ENCODE measurements at regions not wholly inside any gene's neighbourhood (a gene's known extent, or its start where the extent isn't known, plus 50 kb on each side); places are given as distances from the start of the nearest gene placed in this dataset.

- TF ChIP-seq, protein P1, sequence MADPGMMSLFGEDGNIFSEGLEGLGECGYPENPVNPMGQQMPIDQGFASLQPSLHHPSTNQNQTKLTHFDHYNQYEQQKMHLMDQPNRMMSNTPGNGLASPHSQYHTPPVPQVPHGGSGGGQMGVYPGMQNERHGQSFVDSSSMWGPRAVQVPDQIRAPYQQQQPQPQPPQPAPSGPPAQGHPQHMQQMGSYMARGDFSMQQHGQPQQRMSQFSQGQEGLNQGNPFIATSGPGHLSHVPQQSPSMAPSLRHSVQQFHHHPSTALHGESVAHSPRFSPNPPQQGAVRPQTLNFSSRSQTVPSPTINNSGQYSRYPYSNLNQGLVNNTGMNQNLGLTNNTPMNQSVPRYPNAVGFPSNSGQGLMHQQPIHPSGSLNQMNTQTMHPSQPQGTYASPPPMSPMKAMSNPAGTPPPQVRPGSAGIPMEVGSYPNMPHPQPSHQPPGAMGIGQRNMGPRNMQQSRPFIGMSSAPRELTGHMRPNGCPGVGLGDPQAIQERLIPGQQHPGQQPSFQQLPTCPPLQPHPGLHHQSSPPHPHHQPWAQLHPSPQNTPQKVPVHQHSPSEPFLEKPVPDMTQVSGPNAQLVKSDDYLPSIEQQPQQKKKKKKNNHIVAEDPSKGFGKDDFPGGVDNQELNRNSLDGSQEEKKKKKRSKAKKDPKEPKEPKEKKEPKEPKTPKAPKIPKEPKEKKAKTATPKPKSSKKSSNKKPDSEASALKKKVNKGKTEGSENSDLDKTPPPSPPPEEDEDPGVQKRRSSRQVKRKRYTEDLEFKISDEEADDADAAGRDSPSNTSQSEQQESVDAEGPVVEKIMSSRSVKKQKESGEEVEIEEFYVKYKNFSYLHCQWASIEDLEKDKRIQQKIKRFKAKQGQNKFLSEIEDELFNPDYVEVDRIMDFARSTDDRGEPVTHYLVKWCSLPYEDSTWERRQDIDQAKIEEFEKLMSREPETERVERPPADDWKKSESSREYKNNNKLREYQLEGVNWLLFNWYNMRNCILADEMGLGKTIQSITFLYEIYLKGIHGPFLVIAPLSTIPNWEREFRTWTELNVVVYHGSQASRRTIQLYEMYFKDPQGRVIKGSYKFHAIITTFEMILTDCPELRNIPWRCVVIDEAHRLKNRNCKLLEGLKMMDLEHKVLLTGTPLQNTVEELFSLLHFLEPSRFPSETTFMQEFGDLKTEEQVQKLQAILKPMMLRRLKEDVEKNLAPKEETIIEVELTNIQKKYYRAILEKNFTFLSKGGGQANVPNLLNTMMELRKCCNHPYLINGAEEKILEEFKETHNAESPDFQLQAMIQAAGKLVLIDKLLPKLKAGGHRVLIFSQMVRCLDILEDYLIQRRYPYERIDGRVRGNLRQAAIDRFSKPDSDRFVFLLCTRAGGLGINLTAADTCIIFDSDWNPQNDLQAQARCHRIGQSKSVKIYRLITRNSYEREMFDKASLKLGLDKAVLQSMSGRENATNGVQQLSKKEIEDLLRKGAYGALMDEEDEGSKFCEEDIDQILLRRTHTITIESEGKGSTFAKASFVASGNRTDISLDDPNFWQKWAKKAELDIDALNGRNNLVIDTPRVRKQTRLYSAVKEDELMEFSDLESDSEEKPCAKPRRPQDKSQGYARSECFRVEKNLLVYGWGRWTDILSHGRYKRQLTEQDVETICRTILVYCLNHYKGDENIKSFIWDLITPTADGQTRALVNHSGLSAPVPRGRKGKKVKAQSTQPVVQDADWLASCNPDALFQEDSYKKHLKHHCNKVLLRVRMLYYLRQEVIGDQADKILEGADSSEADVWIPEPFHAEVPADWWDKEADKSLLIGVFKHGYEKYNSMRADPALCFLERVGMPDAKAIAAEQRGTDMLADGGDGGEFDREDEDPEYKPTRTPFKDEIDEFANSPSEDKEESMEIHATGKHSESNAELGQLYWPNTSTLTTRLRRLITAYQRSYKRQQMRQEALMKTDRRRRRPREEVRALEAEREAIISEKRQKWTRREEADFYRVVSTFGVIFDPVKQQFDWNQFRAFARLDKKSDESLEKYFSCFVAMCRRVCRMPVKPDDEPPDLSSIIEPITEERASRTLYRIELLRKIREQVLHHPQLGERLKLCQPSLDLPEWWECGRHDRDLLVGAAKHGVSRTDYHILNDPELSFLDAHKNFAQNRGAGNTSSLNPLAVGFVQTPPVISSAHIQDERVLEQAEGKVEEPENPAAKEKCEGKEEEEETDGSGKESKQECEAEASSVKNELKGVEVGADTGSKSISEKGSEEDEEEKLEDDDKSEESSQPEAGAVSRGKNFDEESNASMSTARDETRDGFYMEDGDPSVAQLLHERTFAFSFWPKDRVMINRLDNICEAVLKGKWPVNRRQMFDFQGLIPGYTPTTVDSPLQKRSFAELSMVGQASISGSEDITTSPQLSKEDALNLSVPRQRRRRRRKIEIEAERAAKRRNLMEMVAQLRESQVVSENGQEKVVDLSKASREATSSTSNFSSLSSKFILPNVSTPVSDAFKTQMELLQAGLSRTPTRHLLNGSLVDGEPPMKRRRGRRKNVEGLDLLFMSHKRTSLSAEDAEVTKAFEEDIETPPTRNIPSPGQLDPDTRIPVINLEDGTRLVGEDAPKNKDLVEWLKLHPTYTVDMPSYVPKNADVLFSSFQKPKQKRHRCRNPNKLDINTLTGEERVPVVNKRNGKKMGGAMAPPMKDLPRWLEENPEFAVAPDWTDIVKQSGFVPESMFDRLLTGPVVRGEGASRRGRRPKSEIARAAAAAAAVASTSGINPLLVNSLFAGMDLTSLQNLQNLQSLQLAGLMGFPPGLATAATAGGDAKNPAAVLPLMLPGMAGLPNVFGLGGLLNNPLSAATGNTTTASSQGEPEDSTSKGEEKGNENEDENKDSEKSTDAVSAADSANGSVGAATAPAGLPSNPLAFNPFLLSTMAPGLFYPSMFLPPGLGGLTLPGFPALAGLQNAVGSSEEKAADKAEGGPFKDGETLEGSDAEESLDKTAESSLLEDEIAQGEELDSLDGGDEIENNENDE (IDR thresholded peaks at IDR 0.05; ENCODE audit: low read depth, low read length): no peak
- TF ChIP-seq CBX8 (IDR thresholded peaks at IDR 0.05; ENCODE audit: borderline replicate concordance, extremely low read depth, low read depth, low read length, poor library complexity, severe bottlenecking) (no peak), KHSRP (IDR thresholded peaks at IDR 0.05) (no peak), KLF6 (CRISPR knock-in tag; IDR thresholded peaks at IDR 0.05; ENCODE audit: borderline replicate concordance) (no peak), HLTF (IDR thresholded peaks at IDR 0.05) (no peak), E4F1 (CRISPR knock-in tag; IDR thresholded peaks at IDR 0.05; ENCODE audit: borderline replicate concordance) (no peak), XRCC4 (IDR thresholded peaks at IDR 0.05; ENCODE audit: extremely low read depth, insufficient read depth, insufficient read length) (no peak), FOXA1 (IDR thresholded peaks at IDR 0.05; ENCODE audit: borderline replicate concordance) (no peak), PCBP2 (IDR thresholded peaks at IDR 0.05; ENCODE audit: low read depth, low read length, poor library complexity, severe bottlenecking) (no peak), BRD9 (IDR thresholded peaks at IDR 0.05; ENCODE audit: low read depth, partially characterized antibody) (no peak)
- TF ChIP-seq, protein P2, sequence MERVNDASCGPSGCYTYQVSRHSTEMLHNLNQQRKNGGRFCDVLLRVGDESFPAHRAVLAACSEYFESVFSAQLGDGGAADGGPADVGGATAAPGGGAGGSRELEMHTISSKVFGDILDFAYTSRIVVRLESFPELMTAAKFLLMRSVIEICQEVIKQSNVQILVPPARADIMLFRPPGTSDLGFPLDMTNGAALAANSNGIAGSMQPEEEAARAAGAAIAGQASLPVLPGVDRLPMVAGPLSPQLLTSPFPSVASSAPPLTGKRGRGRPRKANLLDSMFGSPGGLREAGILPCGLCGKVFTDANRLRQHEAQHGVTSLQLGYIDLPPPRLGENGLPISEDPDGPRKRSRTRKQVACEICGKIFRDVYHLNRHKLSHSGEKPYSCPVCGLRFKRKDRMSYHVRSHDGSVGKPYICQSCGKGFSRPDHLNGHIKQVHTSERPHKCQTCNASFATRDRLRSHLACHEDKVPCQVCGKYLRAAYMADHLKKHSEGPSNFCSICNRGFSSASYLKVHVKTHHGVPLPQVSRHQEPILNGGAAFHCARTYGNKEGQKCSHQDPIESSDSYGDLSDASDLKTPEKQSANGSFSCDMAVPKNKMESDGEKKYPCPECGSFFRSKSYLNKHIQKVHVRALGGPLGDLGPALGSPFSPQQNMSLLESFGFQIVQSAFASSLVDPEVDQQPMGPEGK (CRISPR knock-in tag; IDR thresholded peaks at IDR 0.05; ENCODE audit: borderline replicate concordance): no peak
Measured at GRCh38 chr22:19658967-19659804, 55.1 kb upstream of the SEPTIN5 start (continued).
